OCI-M1 (cell line): ENCODE measurements at regions not wholly inside any gene's neighbourhood (a gene's known extent, or its start where the extent isn't known, plus 50 kb on each side); places are given as distances from the start of the nearest gene placed in this dataset.
"Not testable (repeated sequence)": the region's sequence is repeated elsewhere in the genome, so short reads cannot be mapped to it uniquely, and the experiment has no call there.

Experiments
- DNase-seq: peaks from one replicate; lab custom pipeline; 2025; lab: John Stamatoyannopoulos, UW

- no peak for DNase-seq
Observed at GRCh38 chr4:85018983-85019382, 52.5 kb upstream of the WDFY3 start.

GRCh38 chr4:85019411-85019810, 52.9 kb upstream of the WDFY3 start:
- peak; percentile 25 for DNase-seq

- DNase-seq = no peak
Observed at GRCh38 chr4:85024671-85025070, 58.2 kb upstream of the WDFY3 start.

GRCh38 chr4:85028910-85029309, 62.4 kb upstream of the WDFY3 start:
- no peak for DNase-seq

- no peak for DNase-seq
Observed at GRCh38 chr4:85029453-85029852, 63.0 kb upstream of the WDFY3 start.

GRCh38 chr4:85030156-85030555, 63.7 kb upstream of the WDFY3 start:
- DNase-seq = no peak

- DNase-seq = peak; percentile 6
Observed at GRCh38 chr4:85033838-85034237, 67.3 kb upstream of the WDFY3 start.

GRCh38 chr4:85039526-85039925, 73.0 kb upstream of the WDFY3 start:
- no peak for DNase-seq

- DNase-seq = peak; percentile 59
Observed at GRCh38 chr4:85043812-85044496, 77.5 kb upstream of the WDFY3 start.

GRCh38 chr4:85050736-85051135, 84.2 kb upstream of the WDFY3 start:
- no peak for DNase-seq

- no peak for DNase-seq
Observed at GRCh38 chr4:85051526-85051925, 85.0 kb upstream of the WDFY3 start.

- DNase-seq = not testable (repeated sequence)
Observed at GRCh38 chr4:85054925-85055324, 88.4 kb upstream of the WDFY3 start.

GRCh38 chr4:85058551-85058950, 92.1 kb upstream of the WDFY3 start:
- no peak for DNase-seq

- DNase-seq = no peak
Observed at GRCh38 chr4:85061974-85062373, 95.5 kb upstream of the WDFY3 start.

GRCh38 chr4:85062466-85062865, 96.0 kb upstream of the WDFY3 start:
- no peak for DNase-seq

GRCh38 chr4:85067342-85067741, 100.9 kb upstream of the WDFY3 start:
- DNase-seq = no peak

- DNase-seq = no peak
Observed at GRCh38 chr4:85078016-85078415, 111.5 kb upstream of the WDFY3 start.

- DNase-seq = no peak
Observed at GRCh38 chr4:85081196-85081595, 114.7 kb upstream of the WDFY3 start.

- DNase-seq = peak; percentile 82
Observed at GRCh38 chr4:85084371-85085094, 118.0 kb upstream of the WDFY3 start.

- no peak for DNase-seq
Observed at GRCh38 chr4:85086721-85087120, 120.2 kb upstream of the WDFY3 start.

GRCh38 chr4:85092536-85092935, 126.0 kb upstream of the WDFY3 start:
- no peak for DNase-seq

GRCh38 chr4:85092943-85093342, 126.5 kb upstream of the WDFY3 start:
- DNase-seq = no peak

GRCh38 chr4:85094735-85095134, 128.2 kb upstream of the WDFY3 start:
- no peak for DNase-seq

GRCh38 chr4:85102606-85103005, 136.1 kb upstream of the WDFY3 start:
- no peak for DNase-seq
